H9 (cell line): ENCODE measurements at regions not wholly inside any gene's neighbourhood (a gene's known extent, or its start where the extent isn't known, plus 50 kb on each side); places are given as distances from the start of the nearest gene placed in this dataset.

ENCODE experiments used
- DNase-seq: peaks from one replicate; pipeline ENCODE4 v3.0.0-alpha.2; 2017
- H2AFZ ChIP-seq: one replicate; pipeline ENCODE4 v1.6.1; 2013; ENCODE audit warnings: mild to moderate bottlenecking, low read length, control low read depth, moderate library complexity
- H2AK5ac ChIP-seq: 2 replicates; pipeline ENCODE4 v1.6.1; 2013; ENCODE audit warnings: low read length, control low read depth, mixed read lengths; ENCODE audit not compliant: insufficient read length
- H2BK120ac ChIP-seq: one replicate; pipeline ENCODE4 v1.6.1; 2013; ENCODE audit warnings: low read depth, mild to moderate bottlenecking, low read length, control low read depth, inconsistent platforms; ENCODE audit not compliant: poor library complexity, severe bottlenecking
- H2BK12ac ChIP-seq: 2 replicates; pipeline ENCODE4 v1.6.1; 2013; ENCODE audit warnings: low read length, control low read depth, mixed read lengths, low read depth; ENCODE audit not compliant: insufficient read length
- H2BK15ac ChIP-seq: 2 replicates; pipeline ENCODE4 v1.6.1; 2013; ENCODE audit warnings: low read depth, low read length, control low read depth
- H2BK20ac ChIP-seq: one replicate; pipeline ENCODE4 v1.6.1; 2013; ENCODE audit warnings: low read depth, mild to moderate bottlenecking, low read length, control low read depth, inconsistent platforms; ENCODE audit not compliant: poor library complexity, severe bottlenecking
- H2BK5ac ChIP-seq: 2 replicates; pipeline ENCODE4 v1.6.1; 2013; ENCODE audit warnings: low read length, control low read depth, mixed read lengths; ENCODE audit not compliant: insufficient read length
- H3K14ac ChIP-seq: 2 replicates; pipeline ENCODE4 v1.6.1; 2013; ENCODE audit warnings: low read length, control low read depth; ENCODE audit not compliant: insufficient read depth
- H3K18ac ChIP-seq: 2 replicates; pipeline ENCODE4 v1.6.1; 2013; ENCODE audit warnings: low read depth, mild to moderate bottlenecking, mixed read lengths, low read length, control low read depth; ENCODE audit not compliant: insufficient read length
- H3K23ac ChIP-seq: 2 replicates; pipeline ENCODE4 v1.6.1; 2013; ENCODE audit warnings: low read length, control low read depth, mixed read lengths, low read depth; ENCODE audit not compliant: insufficient read length
- H3K23me2 ChIP-seq: 2 replicates; pipeline ENCODE4 v1.6.1; 2013; ENCODE audit warnings: low read depth, mild to moderate bottlenecking, mixed read lengths, low read length, control low read depth; ENCODE audit not compliant: insufficient read length, poor library complexity, severe bottlenecking
- H3K27ac ChIP-seq: 2 replicates; pipeline ENCODE4 v1.5.1; 2013; ENCODE audit warnings: low read length, control low read depth, mixed read lengths, low read depth; ENCODE audit not compliant: insufficient read length
- H3K27me3 ChIP-seq: 2 replicates; pipeline ENCODE4 v1.6.1; 2013; ENCODE audit warnings: low read length, control low read depth, inconsistent platforms; ENCODE audit not compliant: insufficient read depth
- H3K4ac ChIP-seq: 2 replicates; pipeline ENCODE4 v1.6.1; 2013; ENCODE audit warnings: low read depth, mild to moderate bottlenecking, control low read depth, inconsistent platforms, low read length, moderate library complexity
- H3K4me1 ChIP-seq: 2 replicates; pipeline ENCODE4 v1.6.1; 2013; ENCODE audit warnings: low read length, control low read depth, inconsistent platforms; ENCODE audit not compliant: insufficient read depth
- H3K4me2 ChIP-seq: 2 replicates; pipeline ENCODE4 v1.6.1; 2013; ENCODE audit warnings: low read length, control low read depth, mixed read lengths; ENCODE audit not compliant: insufficient read length, insufficient read depth
- H3K56ac ChIP-seq: 2 replicates; pipeline ENCODE4 v1.6.1; 2013; ENCODE audit warnings: low read depth, mild to moderate bottlenecking, mixed read lengths, low read length, control low read depth; ENCODE audit not compliant: insufficient read length
- H3K79me1 ChIP-seq: 2 replicates; pipeline ENCODE4 v1.6.1; 2013; ENCODE audit warnings: low read depth, mild to moderate bottlenecking, moderate library complexity, low read length, control low read depth, inconsistent platforms; ENCODE audit not compliant: insufficient read depth, poor library complexity, severe bottlenecking
- H3K79me2 ChIP-seq: 2 replicates; pipeline ENCODE4 v1.6.1; 2013; ENCODE audit warnings: low read length, control low read depth, inconsistent platforms; ENCODE audit not compliant: insufficient read depth
- H3K9ac ChIP-seq: 2 replicates; pipeline ENCODE4 v1.6.1; 2013; ENCODE audit warnings: low read length, control low read depth, mixed read lengths; ENCODE audit not compliant: insufficient read length; ENCODE audit errors: extremely low read depth
- H3K9me3 ChIP-seq: one replicate; pipeline ENCODE4 v1.6.1; 2013; ENCODE audit warnings: low read depth, low read length, inconsistent platforms; ENCODE audit not compliant: control insufficient read depth
- H3T11ph ChIP-seq: one replicate; pipeline ENCODE4 v1.6.1; 2013; ENCODE audit warnings: mild to moderate bottlenecking, low read length, control low read depth, inconsistent platforms
- H4K20me1 ChIP-seq: one replicate; pipeline ENCODE4 v1.6.1; 2013; ENCODE audit not compliant: control insufficient read depth, insufficient read length, insufficient read depth
- H4K5ac ChIP-seq: 2 replicates; pipeline ENCODE4 v1.6.1; 2013; ENCODE audit warnings: low read depth, mild to moderate bottlenecking, mixed read lengths, low read length, control low read depth; ENCODE audit not compliant: insufficient read length
- H4K8ac ChIP-seq: replicated peaks from 2 replicates; pipeline ENCODE4 v1.6.1; 2013; ENCODE audit warnings: low read length, control low read depth, mixed read lengths, low read depth; ENCODE audit not compliant: insufficient read length
- H4K91ac ChIP-seq: 2 replicates; pipeline ENCODE4 v1.6.1; 2013; ENCODE audit warnings: low read depth, mild to moderate bottlenecking, moderate library complexity, mixed read lengths, low read length, control low read depth; ENCODE audit not compliant: insufficient read length
- H3K27ac Mint-ChIP-seq, 3 experiments: 2 replicates in 2 of 3; 3 replicates in 1 of 3; pipeline ENCODE4 v1.8.0; 2020 to 2021; ENCODE audit warnings: mixed read lengths in 3 of 3, mild to moderate bottlenecking in 1 of 3, moderate library complexity in 1 of 3
- H3K27me3 Mint-ChIP-seq: 2 replicates; pipeline ENCODE4 v1.8.0; 2021; ENCODE audit warnings: low read depth, mild to moderate bottlenecking, moderate library complexity, mixed read lengths
- H3K36me3 Mint-ChIP-seq, 3 experiments: 2 replicates in 2 of 3; 3 replicates in 1 of 3; pipeline ENCODE4 v1.8.0; 2020 to 2021; ENCODE audit warnings: low read depth in 3 of 3, mixed read lengths in 3 of 3; ENCODE audit not compliant: insufficient read depth in 1 of 3
- H3K4me1 Mint-ChIP-seq, 2 experiments: 2 replicates each; pipeline ENCODE4 v1.8.0; 2020; ENCODE audit warnings: mixed read lengths in 2 of 2
- H3K4me3 Mint-ChIP-seq, 2 experiments: 2 replicates in 1 of 2; 3 replicates in 1 of 2; pipeline ENCODE4 v1.8.0; 2020 to 2021; ENCODE audit warnings: mild to moderate bottlenecking in 2 of 2, mixed read lengths in 2 of 2, moderate library complexity in 1 of 2
- H3K9me3 Mint-ChIP-seq, 2 experiments: 2 replicates in 1 of 2; 3 replicates in 1 of 2; pipeline ENCODE4 v1.8.0; 2020; ENCODE audit warnings: mild to moderate bottlenecking in 2 of 2, mixed read lengths in 2 of 2, moderate library complexity in 1 of 2
- CTCF ChIP-seq: fragments of 200-600 bp; sonication (generic); conservative IDR thresholded peaks from 3 replicates; pipeline ENCODE4 v1.8.0; 2021; ENCODE audit warnings: antibody characterized with exemption, mild to moderate bottlenecking
- WGBS: extraction: QIAGEN DNeasy Blood & Tissue Kit; methylation state at CpG from one replicate; pipeline ENCODE4 v1.1.7; 2013; ENCODE audit warnings: missing lambda C conversion rate, low lambda C conversion rate, mixed read lengths; ENCODE audit not compliant: insufficient read length; ENCODE audit errors: extremely low coverage; 5-methylcytosine and 5-hydroxymethylcytosine counted together

GRCh38 chr15:31934821-31935220 lies 95.5 kb upstream of the CHRNA7 start:
- Histone ChIP-seq H3K79me1 (no peaks in the 10 kb centered on the region), H2AFZ (no peak overlapping the region), H3K56ac (no peak overlapping the region), H2BK15ac (no peak overlapping the region), H3K4me2 (no peak overlapping the region), H2BK120ac (no peak overlapping the region), H3K4me1 (no peaks in the 10 kb centered on the region), H4K8ac (no peak overlapping the region), H2BK5ac (no peak overlapping the region), H3K14ac (no peak overlapping the region), H3T11ph (no peak overlapping the region), H4K20me1 (no peaks in the 10 kb centered on the region), H4K91ac (no peak overlapping the region), H3K23ac (no peak overlapping the region), H3K9me3 (no peaks in the 10 kb centered on the region), H4K5ac (no peak overlapping the region), H2AK5ac (no peak overlapping the region), H3K4ac (no peak overlapping the region), H3K9ac (no peak overlapping the region), H2BK20ac (no peak overlapping the region), H3K27me3 (no peaks in the 10 kb centered on the region), H3K23me2 (no peaks in the 10 kb centered on the region), H3K18ac (no peak overlapping the region), H3K79me2 (no peaks in the 10 kb centered on the region), H3K27ac (no peak overlapping the region), H2BK12ac (no peak overlapping the region)
- no peaks in the 10 kb centered on the region for H3K27me3 Mint-ChIP-seq
- no peaks in the 10 kb centered on the region for H3K9me3 Mint-ChIP-seq
- no CpG with 5 or more reads among the region's 5 CpGs for WGBS
- TF ChIP-seq CTCF: no peak
- no peak overlapping the region for H3K27ac Mint-ChIP-seq
- DNase-seq: no peak
- H3K36me3 Mint-ChIP-seq: no peaks in the 10 kb centered on the region
- H3K4me1 Mint-ChIP-seq: no peaks in the 10 kb centered on the region
- H3K4me3 Mint-ChIP-seq: no peak overlapping the region
